ENCODE measurements at regions not wholly inside any gene's neighbourhood (a gene's known extent, or its start where the extent isn't known, plus 50 kb on each side); places are given as distances from the start of the nearest gene placed in this dataset.

- no peak for DNase-seq (ENCODE audit: low read depth)
- H3K4me3 ChIP-seq (ENCODE audit: low read depth, low read length) = no peak overlapping the region
- TF ChIP-seq MYC (IDR thresholded peaks at IDR 0.05; ENCODE audit: low read depth, low read length) (no peak), MAX (IDR thresholded peaks at IDR 0.05; ENCODE audit: low read depth, low read length) (no peak), POLR2A (IDR thresholded peaks at IDR 0.05; ENCODE audit: extremely low read depth, insufficient read length) (no peak), CTCF (IDR thresholded peaks at IDR 0.05; ENCODE audit: low read depth, low read length) (no peak)
These were observed 60.0 kb upstream of the SERTAD2 start for GRCh38 chr2:64713686-64714085.

GRCh38 chr2:64716569-64716968 lies 62.9 kb upstream of the SERTAD2 start:
- TF ChIP-seq POLR2A (IDR thresholded peaks at IDR 0.05; ENCODE audit: extremely low read depth, insufficient read length) (no peak), CTCF (IDR thresholded peaks at IDR 0.05; ENCODE audit: low read depth, low read length) (no peak), MAX (IDR thresholded peaks at IDR 0.05; ENCODE audit: low read depth, low read length) (no peak), MYC (IDR thresholded peaks at IDR 0.05; ENCODE audit: low read depth, low read length) (no peak)
- DNase-seq (ENCODE audit: low read depth) = no peak
- H3K4me3 ChIP-seq (ENCODE audit: low read depth, low read length) = no peak overlapping the region

GRCh38 chr2:64718250-64718885 lies 64.7 kb upstream of the SERTAD2 start:
- no peak for DNase-seq (ENCODE audit: low read depth)
- no peak overlapping the region for H3K4me3 ChIP-seq (ENCODE audit: low read depth, low read length)
- TF ChIP-seq POLR2A (IDR thresholded peaks at IDR 0.05; ENCODE audit: extremely low read depth, insufficient read length) (no peak), MAX (IDR thresholded peaks at IDR 0.05; ENCODE audit: low read depth, low read length) (no peak), CTCF (IDR thresholded peaks at IDR 0.05; ENCODE audit: low read depth, low read length) (no peak), MYC (IDR thresholded peaks at IDR 0.05; ENCODE audit: low read depth, low read length) (no peak)

- no peak overlapping the region for H3K4me3 ChIP-seq (ENCODE audit: low read depth, low read length)
- TF ChIP-seq CTCF (IDR thresholded peaks at IDR 0.05; ENCODE audit: low read depth, low read length) (no peak), POLR2A (IDR thresholded peaks at IDR 0.05; ENCODE audit: extremely low read depth, insufficient read length) (no peak), MAX (IDR thresholded peaks at IDR 0.05; ENCODE audit: low read depth, low read length) (no peak), MYC (IDR thresholded peaks at IDR 0.05; ENCODE audit: low read depth, low read length) (no peak)
- no peak for DNase-seq (ENCODE audit: low read depth)
These were observed 67.0 kb upstream of the SERTAD2 start for GRCh38 chr2:64720535-64721319.

GRCh38 chr2:64721320-64721623 lies 67.6 kb upstream of the SERTAD2 start:
- H3K4me3 ChIP-seq (ENCODE audit: low read depth, low read length) = no peak overlapping the region
- no peak for DNase-seq (ENCODE audit: low read depth)
- TF ChIP-seq MAX (IDR thresholded peaks at IDR 0.05; ENCODE audit: low read depth, low read length) (no peak), MYC (IDR thresholded peaks at IDR 0.05; ENCODE audit: low read depth, low read length) (no peak), POLR2A (IDR thresholded peaks at IDR 0.05; ENCODE audit: extremely low read depth, insufficient read length) (no peak)

Data from NB4 (cell line).